Suppressor macrophage treated with lipopolysaccharide for 1 hour (primary cell): ENCODE measurements at regions not wholly inside any gene's neighbourhood (a gene's known extent, or its start where the extent isn't known, plus 50 kb on each side); places are given as distances from the start of the nearest gene placed in this dataset.
"Not testable (repeated sequence)": the region's sequence is repeated elsewhere in the genome, so short reads cannot be mapped to it uniquely, and the experiment has no call there.

Experiments
- DNase-seq, 3 donors: peaks; one replicate each; pipeline ENCODE4 v3.0.0-alpha.2; 2020 to 2022

DNA sequence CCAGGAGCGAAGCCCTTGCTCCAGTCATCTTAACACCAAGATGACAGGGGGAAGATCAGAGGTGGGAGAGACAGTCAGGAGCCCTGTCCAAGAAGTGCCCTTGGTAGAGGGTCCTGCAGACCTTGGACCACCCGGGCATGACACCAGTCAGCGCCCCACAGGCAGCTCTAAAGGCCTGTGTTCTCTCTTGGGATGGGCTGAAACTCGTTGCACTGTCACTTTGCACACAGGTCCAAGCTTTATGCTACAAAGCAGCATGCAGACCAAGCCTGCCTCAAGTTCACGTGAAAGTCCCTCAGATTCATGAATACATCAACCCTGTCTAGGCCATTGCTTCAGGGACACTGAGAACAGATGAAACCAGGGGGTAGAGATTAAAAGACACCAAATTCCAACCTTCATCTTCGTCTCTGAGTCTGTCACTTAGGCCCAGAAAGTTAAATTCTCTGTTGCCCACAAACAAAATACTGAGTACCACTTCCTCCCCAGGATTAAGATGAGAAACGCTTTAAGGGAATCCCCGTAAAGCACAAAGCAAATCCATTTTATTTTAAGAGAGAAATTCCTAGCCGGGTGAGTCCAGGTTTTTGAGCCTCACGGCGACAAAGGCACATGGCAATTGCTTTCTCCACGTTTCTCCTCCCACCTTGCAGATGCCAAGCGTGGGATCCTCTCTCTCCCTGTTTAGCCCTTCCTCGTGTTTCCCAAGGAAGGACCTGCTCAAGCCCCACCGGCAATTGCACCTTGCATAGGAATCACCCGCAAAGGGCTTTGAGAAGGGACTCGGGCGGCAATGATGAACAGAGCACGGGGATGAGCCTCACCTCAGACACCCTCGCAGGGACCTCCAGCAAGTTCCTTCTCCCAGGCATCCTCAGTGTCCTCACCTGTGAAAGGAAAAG, 75.0 kb upstream of the ID2 start:
- no peak for DNase-seq

DNA sequence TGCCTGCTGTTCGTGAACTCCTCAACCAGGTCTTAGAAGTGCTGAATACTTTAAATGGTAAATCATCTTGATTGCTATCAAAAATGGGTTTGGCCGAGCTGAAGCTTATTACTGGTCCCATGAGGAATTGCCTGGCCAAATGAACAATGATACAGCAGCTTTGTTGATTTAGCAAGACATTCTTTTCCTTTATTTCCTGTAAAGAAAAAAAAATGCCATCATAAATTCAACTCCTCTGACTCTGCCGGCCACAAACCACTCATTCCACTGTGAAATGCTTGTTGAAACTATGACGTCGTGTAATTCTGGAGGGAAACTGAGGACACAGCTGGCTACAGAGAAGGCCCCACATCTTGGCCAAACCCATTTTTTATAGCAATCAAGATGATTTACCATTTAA, 74.2 kb upstream of the ID2 start:
- no peak for DNase-seq

DNA sequence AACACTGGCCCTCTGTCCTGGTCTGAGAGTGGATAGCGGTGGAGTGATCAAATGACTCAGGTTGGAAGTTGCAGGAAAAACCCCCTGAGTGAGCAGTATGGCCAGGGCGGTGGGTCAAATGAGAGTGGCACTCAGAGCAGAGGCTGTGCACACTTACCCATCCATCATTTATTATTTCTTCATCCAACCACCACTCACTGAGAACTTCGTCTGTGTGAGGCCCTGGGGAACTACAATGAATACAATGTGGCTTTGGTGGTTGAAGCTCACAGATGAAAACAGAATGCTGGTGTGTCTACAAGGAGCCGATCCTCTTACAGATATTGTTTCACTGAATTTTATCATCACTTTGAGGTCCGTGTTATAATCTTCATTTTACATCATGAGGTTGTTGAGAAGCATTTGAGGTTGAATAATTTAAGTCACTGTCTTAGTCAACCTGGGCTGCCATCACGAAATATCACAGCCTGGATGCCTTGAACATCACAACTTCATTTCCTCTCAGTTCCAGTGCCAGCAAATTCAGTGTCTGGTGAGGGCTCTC, 73.4 kb upstream of the ID2 start:
- no peak for DNase-seq

DNA sequence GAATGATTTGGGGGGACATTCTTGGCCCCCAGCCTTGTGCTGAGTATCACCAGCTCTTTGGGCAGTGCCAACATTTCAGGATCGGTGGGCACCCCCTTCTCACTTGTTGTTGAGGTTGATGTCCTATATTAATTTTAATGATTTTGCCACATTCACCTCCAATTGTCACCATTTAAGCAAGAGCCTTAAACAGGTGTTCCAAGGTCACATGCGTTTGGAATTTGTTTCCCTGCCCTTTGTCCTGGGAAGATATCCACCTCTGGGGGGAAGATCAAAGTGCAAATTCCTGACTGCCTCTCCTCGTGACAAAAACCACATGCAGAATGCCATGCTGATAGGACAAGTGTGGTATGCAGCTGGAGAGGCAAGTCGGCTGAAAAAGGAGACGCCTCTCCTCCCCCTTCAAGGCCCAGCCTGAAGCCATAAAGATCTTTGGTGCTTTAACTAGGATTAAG, 72.5 kb upstream of the ID2 start:
- DNase-seq = no peak

DNA sequence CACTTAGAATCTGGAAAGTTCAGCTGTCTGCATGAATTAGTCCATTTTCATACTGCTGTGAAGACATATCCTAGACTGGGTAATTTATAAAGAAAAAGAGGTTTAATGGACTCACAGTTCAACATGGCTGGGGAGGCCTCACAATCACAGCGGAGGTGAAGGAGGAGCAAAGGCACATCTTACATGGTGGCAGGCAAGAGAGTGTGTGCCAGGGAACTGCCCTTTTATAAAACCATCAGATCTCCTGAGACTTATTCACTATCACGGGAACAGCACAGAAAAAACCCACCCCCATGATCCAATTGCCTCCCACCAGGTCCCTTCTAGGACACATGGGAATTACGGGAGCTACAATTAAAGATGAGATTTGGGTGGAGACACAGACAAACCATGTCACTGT, 71.1 kb upstream of the ID2 start:
- DNase-seq = not testable (repeated sequence)

DNA sequence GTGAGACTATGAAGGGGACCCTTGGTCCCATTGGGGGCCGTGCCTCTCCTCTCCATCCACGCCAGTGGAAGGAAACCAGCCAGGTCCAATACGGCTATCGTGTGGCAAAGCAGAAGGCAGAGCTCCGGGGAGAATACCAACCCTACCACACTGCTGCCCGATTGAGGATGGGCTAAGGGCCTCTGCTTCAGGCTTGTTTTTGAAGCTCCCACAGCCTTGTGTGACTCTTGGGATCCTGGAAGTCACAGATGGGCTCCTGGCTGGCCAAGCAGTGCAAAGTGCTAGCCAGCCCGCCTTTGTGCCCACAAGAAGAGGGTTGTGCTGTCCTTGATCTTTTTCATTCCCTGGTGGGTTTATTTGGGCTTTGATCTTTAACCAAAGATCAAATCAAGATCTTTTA, 70.6 kb upstream of the ID2 start:
- DNase-seq = no peak

DNA sequence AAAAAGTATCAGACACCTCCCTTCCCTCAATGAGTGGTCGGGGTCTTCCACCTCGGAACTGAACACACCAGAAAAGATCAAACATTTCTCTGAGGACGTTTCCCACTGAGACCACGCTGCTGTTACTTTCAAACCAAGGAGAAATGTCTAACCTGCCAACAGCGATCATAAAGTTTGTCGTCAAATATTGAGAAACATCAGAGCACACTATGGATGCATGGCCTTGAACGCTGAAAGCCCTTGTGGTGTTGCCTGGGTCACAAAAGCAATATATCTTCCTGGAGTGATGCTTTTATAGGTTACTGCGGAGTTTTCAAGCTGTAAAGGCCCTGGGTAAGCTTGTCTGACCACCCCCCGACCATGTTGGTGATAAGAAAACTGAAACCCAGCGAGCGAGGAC, 70.2 kb upstream of the ID2 start:
- DNase-seq = no peak

DNA sequence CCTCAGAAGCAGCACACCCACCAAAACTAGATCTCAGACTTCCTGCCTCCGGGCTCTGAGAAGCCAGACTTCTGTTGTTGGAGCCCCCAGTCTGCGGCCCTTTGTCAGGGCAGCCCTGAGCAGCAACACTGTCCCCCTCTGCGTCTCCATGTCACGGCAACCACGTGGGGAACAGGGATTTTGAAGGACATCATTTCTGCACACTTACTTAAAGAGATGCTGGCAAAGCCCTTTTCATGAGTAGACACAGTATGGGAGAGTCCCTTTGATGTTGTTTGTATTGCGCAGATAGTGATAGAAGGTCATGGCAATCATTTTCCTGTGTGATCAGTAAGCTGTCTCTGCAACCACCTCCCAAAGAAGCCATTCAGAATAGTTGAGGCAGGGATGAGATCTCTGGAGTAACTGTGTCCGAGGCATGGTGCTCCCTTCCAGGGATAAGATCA, 69.1 kb upstream of the ID2 start:
- DNase-seq = no peak

DNA sequence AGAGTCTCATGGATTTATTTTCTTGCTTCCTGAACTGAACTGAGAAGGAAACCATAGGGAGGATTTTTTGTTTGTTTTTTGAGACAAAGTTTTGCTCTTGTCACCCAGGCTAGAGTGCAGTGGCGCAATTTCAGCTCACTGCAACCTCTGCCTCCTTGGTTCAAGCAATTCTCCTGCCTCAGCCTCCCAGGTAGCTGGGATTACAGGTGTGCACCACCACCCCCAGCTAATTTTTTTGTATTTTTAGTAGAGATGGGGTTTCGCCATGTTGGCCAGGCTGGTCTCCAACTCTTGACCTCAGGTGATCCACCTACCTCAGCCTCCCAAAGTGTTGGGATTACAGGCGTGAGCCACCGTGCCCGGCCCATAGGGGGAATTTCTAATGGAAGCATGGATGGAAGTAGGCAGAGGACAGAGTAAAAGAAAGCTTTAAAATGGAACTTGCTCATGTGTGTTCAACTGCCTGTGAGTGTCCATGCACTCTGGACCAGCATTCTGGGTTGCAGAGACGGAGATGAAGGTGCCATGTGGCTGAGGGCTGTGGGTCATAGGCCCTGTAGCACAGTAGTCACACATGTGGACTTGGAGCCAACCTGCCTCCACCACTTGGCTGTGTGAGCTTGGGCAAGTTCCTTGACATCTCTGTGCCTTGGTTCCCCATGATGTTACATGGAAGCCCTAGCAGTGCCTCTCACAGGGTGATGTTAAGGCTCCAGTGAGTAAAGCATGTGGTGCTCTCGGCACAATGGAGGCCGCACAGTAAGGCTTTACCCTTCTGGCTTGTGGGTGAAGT, 68.5 kb upstream of the ID2 start:
- not testable (repeated sequence) for DNase-seq

DNA sequence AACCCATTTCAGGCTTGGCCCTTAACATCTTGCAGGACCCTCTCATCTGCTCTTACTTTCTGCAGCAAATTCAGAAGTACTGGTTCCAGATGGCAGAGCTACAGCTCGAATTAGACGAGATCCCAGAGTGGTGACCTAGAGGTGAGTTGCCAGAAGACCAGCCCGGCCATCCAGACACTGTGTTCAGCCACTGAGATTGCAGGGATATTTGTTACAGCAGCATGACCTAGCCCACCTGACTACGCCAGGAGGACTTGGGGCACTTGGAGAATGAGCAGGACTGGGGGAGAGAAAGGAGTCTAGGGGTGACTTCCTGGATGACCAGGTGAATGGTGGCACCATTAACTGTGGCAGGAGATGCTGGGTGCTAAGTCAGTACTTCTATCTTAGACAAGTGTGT, 67.2 kb upstream of the ID2 start:
- DNase-seq = no peak

DNA sequence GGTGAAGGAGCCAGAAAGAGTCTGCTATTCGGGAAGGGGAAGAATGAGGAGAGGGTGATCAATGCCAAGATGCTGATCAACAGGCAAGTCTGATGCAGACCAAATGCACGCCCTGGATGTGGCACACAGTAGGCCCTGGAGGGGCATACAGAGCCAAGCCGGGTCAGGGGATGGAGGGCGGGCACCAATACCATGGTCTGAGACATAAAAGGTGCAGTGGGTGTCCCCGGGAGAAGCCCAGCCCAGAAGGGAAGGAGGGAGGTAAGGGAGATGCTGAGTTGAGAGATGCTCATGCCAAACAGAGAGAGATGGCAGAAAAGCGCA, 66.6 kb upstream of the ID2 start:
- DNase-seq = no peak

DNA sequence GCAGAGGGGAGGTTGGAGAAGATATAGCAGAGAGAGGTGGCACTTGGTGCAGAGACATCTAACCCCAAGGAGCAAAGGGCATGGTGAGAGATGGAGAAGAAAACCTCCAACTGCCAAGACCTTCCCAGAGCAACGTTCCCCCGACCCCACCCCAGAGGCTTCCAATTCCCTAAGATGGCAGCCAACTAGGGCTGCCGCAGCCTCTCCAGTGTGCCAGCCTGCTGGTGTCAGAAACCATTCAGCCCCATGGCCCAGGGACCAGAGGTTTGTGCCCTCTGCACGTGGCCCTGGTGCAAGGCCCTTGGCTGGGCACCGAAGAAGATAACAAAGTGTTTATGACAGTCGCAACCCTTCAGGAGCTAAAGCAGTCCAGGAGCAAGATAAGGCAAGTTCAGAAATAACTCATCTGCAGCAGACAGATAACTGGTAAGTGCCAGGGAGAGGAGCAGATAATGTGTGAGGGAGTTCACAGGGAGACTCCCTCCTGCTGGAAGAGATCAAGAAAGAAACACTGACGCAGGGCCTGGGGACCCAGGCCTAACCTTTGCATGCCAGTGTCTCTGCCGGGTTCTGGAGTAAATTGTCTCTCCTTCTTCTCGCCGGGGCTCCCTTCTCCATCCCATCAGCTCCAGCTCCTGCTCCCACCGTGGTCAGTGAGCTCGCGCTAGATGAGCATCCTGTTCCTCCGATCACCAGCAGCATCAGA, 66.1 kb upstream of the ID2 start:
- DNase-seq = no peak

DNA sequence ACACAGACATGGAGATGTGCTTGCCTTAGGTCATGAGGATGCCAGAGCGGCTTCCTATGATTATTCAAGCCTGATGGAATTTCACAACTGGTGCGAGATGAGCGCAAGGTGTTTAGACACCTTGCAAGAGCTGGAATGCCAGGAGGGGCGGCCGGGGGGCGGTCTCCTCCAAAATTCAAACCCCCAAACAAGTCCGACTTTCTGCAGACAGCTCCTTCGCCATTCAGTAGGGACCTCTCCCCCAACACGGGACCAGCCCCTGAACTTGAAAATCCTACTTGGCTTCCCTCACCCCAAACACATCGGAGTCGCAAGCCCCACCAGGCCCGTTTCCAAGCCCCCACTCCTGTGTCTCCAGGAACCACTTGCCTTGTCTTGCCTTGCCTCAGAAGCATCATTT, 64.8 kb upstream of the ID2 start:
- no peak for DNase-seq

DNA sequence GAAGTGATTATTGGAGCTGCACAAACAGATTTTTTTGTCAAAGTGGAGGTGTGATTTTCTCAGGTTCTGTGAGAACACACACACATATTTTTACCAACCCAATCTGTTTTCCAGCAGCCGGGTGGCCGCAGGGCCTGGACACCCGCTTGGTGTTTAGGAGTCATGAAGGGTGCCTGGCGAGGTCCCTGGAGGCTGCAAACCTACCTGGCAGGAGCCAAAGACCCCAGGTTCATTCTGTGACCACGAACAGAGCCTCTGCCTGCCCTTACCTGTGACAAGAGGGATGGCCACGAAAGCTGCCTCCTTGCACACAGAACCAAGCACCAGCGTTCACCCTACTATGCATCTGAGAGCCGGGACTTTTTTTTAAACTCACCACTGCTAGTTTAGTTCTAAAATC, 64.3 kb upstream of the ID2 start:
- DNase-seq = no peak

DNA sequence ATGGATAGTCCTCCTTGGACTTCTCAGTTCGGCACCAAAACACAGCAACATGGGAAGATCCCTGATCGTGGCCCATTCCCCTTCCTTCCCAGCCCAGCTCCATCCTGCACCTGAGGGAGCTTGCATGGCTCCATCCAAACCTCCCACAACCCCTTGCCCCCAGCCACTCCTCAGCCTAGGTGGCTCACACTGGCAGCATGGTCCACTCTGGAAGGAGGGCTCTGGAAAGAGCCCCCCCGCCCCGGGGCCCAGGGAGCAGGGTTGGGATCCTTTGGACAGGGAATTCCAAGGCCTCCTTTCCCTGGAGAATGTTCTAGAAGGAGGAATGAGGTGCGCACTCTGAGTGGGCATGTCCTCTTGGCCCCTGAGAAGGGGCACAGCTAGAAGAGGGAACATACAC, 62.8 kb upstream of the ID2 start:
- DNase-seq = no peak

DNA sequence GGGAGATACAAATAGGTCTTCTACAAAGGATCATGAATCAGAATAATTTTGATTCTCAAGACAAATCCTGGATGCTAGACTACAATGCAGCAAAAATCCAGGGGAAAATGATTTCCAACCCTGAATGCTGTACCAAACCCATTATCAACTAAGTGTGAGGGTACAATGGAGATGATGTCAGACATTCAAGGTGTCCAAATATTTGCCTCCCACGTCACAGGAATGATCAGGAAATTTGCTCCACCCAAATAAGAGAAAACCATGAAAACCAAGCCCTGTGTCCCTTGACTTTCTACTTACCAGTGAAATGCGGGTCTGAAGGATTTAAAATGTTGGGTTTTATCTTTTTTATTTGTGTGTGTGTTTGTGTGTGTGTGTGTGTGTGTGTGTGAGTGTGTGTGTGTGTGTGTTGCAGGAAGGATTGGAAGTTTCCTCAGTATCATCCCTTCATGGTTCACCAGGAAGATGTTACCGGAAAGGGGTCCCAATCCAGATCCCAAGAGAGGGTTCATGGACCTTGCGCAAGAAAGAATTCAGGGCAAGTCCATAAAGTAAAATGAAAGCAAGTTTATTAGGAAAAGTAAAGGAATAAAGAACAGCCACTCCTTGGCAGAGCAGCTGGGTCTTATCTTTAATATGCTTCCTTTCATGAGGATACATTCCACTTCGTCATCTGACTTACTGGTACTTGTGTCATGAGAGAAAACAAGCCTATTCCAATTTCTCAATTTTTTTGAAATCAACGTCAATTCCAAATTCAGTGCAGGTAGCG, 61.1 kb upstream of the ID2 start:
- no peak for DNase-seq

DNA sequence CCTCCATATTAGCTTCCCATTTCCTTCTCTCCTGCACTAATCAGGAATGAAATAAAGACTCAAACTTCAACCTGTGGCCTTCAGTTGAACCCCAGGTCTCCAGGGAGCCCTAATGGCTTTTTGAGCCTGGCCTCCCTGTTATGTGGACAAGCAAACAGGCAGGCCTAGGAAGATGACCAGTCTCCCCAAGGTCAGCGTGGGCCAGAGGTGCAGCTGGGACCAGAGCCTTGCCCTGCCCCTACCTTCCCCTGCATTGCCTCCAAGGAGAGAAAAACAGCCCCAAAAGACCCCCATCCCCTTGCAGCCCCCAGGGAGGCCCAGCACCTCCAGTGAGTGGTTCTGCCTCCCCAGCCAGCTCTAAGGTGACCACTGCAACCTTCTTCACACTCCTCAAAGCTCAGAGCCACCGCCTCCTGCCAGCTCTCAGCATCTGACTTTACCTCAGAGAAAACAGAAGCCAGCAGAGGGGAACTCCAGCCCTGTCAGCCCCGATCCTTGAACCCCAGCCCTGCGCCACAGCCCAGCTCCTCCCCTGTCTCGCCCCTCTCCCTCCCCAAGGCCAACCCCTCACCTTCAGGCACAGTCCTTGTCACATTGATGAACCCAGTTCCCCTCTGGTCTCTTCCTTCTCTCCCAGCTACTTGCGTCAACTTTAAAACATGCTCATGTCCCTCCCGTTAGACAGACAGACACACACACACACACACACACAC, 59.5 kb upstream of the ID2 start:
- peak in 1 of 3 donors; percentile 13 for DNase-seq

DNA sequence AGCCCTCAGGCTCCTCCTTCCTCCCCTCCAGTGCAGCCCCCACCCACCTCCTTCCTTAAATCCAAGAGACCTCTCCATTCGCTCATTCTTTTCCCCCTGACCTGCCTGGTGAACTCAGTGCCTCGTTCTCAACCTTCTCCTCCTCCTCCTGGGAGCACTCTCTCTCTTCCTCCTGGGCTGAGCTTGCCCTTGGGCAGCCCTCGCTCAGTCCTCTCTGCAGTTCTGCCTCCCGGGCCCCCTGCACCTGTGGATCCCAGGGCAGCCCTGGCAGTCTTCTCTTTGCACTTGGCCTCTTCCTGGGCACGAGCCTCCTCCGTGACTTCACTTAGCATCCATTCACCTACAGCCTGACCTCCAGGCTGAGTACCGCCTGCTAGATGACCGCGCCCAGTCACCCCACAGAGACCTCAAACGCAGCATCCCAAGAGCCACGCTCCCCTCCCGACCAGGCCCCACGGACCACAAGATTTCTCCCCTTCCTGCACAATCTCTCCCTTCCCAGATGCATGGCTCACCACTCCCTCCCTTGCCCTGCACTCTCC, 58.9 kb upstream of the ID2 start:
- DNase-seq = no peak

DNA sequence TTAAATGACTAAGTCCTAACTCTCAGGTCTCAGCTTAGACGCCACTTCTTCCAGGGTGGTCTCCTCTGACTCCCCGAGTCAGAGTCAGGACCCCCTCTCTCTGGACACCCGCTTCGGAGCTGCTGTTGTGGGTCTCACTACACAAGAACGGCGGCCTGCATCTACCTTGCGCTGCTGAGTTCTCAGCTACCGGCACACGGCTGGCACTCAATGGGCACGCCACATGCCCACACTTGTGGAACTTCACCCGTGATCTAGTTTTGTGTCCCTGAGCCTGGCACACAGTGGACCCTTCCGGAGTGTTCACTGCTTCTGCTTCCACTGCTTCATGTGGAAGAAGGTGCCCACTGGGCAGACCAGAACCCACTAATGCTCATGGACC, 58.3 kb upstream of the ID2 start:
- no peak for DNase-seq

DNA sequence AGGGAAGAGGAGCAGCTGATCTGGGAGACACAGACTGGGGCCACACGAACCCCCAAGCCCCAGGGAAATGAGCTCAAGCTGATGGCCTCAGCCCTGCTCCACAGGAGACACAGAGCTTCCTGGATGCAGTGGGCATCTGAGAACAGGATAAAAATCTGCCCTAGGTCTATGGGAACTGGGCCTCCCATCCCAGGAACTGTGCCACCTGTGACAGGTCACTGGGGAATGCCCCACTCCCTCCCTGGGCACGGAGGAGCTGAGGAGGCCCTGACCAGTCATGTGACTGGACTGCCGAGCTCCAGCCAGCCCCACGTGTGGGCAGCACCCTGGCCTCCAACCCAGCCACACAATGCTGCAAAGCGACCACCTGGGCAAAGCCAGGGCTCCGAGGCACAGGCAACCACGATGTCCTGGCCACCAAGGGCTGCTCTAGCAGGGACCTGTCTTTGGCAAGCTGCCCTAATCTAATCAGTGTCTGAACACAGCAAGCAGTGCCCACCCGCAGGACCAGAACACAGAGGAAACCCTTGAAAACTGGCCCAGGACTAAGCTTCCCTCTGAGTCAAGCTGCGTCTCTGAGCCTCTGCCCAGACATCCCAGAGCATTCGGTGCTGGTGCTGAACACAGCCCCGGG, 57.8 kb upstream of the ID2 start:
- no peak for DNase-seq

DNA sequence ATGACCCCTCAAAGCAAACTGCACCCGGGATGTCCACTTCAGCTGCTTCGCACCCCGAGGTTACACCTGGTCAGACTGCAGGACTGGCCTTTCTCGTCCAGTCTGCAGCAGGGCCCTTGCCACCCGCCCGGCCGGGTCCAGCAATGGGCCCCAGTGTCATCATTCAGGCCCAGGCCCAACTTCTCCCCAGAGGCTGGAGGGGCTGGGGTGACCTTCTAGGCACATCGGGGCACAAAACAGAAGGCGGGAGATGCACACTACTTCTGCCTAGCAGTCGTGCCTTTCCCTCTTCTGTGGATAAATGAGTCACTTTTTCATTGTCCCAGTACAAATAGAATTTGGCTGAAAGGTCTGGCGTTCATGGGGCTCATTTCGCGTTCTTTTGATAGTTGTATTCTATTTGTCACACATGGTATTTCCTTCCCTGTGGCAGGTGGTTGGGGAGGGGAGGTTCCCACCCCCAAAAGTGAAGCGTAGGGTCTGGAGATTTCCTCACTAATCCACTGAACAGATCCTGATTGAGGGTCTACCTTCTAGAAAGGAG, 56.9 kb upstream of the ID2 start:
- no peak for DNase-seq
